ENCODE measurements at regions not wholly inside any gene's neighbourhood (a gene's known extent, or its start where the extent isn't known, plus 50 kb on each side); places are given as distances from the start of the nearest gene placed in this dataset.
"Not testable (repeated sequence)": the region's sequence is repeated elsewhere in the genome, so short reads cannot be mapped to it uniquely, and the experiment has no call there.

- DNase-seq (ENCODE audit: low read depth), result no peak
- TF ChIP-seq CTCF (IDR thresholded peaks at IDR 0.05; ENCODE audit: insufficient read depth, low read depth, low read length), result no peak
Observed at GRCh38 chr4:10803713-10804343, 119.3 kb upstream of the CLNK start.

GRCh38 chr4:10787365-10787764, 102.8 kb upstream of the CLNK start:
- H3K4me3 ChIP-seq (ENCODE audit: low read depth, low read length), result no peak overlapping the region
- no peak for DNase-seq (ENCODE audit: low read depth)
- TF ChIP-seq CTCF (IDR thresholded peaks at IDR 0.05; ENCODE audit: insufficient read depth, low read depth, low read length), result no peak

More at GRCh38 chr4:10803713-10804343, 119.3 kb upstream of the CLNK start:
- no peak overlapping the region for H3K4me3 ChIP-seq (ENCODE audit: low read depth, low read length)

GRCh38 chr4:10784621-10785020, 100.1 kb upstream of the CLNK start:
- DNase-seq (ENCODE audit: low read depth), result no peak
- H3K4me3 ChIP-seq (ENCODE audit: low read depth, low read length), result no peak overlapping the region
- no peak for TF ChIP-seq CTCF (IDR thresholded peaks at IDR 0.05; ENCODE audit: insufficient read depth, low read depth, low read length)

- H3K4me3 ChIP-seq (ENCODE audit: low read depth, low read length), result no peak overlapping the region
- no peak for TF ChIP-seq CTCF (IDR thresholded peaks at IDR 0.05; ENCODE audit: insufficient read depth, low read depth, low read length)
- DNase-seq (ENCODE audit: low read depth), result peak; percentile 1
Observed at GRCh38 chr4:10783351-10783750, 98.8 kb upstream of the CLNK start.

GRCh38 chr4:10781805-10782204, 97.2 kb upstream of the CLNK start:
- TF ChIP-seq CTCF (IDR thresholded peaks at IDR 0.05; ENCODE audit: insufficient read depth, low read depth, low read length), result no peak
- H3K4me3 ChIP-seq (ENCODE audit: low read depth, low read length), result no peak overlapping the region
- DNase-seq (ENCODE audit: low read depth), result no peak

- H3K4me3 ChIP-seq (ENCODE audit: low read depth, low read length); DNase-seq (ENCODE audit: low read depth): not testable (repeated sequence)
Observed at GRCh38 chr4:10780803-10781202, 96.2 kb upstream of the CLNK start.

- H3K4me3 ChIP-seq (ENCODE audit: low read depth, low read length); DNase-seq (ENCODE audit: low read depth): not testable (repeated sequence)
Observed at GRCh38 chr4:10775132-10775531, 90.6 kb upstream of the CLNK start.

GRCh38 chr4:10773656-10774055, 89.1 kb upstream of the CLNK start:
- DNase-seq (ENCODE audit: low read depth), result no peak
- no peak for TF ChIP-seq CTCF (IDR thresholded peaks at IDR 0.05; ENCODE audit: insufficient read depth, low read depth, low read length)
- no peak overlapping the region for H3K4me3 ChIP-seq (ENCODE audit: low read depth, low read length)
